GM13977 (cell line): ENCODE measurements at regions not wholly inside any gene's neighbourhood (a gene's known extent, or its start where the extent isn't known, plus 50 kb on each side); places are given as distances from the start of the nearest gene placed in this dataset.

ENCODE experiments used
- DNase-seq: peaks from one replicate; pipeline ENCODE4 v3.0.0; 2012; ENCODE audit warnings: low spot score
- CTCF ChIP-seq: IDR thresholded peaks from 2 replicates; pipeline ENCODE4 v1.5.1; 2012; ENCODE audit warnings: mild to moderate bottlenecking, control low read depth; ENCODE audit not compliant: insufficient read depth; ENCODE audit errors: extremely low read depth, missing control alignments
- in situ Hi-C: fragments of 300-500 bp; cut with MboI; formaldehyde crosslinking; loops from one replicate; pipeline ENCODE4 v1.12.0; 2022; ENCODE audit warnings: low sequenced_read_pairs, low pct_unique_long_range_greater_than_20kb, mixed read lengths, inconsistent platforms; ENCODE audit not compliant: unreplicated experiment

GRCh38 chr4:15354371-15355297 is 73.2 kb upstream of the C1QTNF7 start:
- in situ Hi-C loops, result no loop called here
- DNase-seq, result no peak

GRCh38 chr4:15361529-15361928 is 66.3 kb upstream of the C1QTNF7 start:
- in situ Hi-C loops, result no loop called here
- no peak for DNase-seq
- no peak for TF ChIP-seq CTCF

More at GRCh38 chr4:15354371-15355297, 73.2 kb upstream of the C1QTNF7 start:
- no peak for TF ChIP-seq CTCF

- DNase-seq, result no peak
- in situ Hi-C loops, result no loop called here
Measured at GRCh38 chr4:15362541-15362940, 65.3 kb upstream of the C1QTNF7 start.

GRCh38 chr4:15364183-15364582 is 63.6 kb upstream of the C1QTNF7 start:
- no peak for DNase-seq
- TF ChIP-seq CTCF, result no peak
- in situ Hi-C loops, result no loop called here

More at GRCh38 chr4:15362541-15362940, 65.3 kb upstream of the C1QTNF7 start:
- no peak for TF ChIP-seq CTCF

GRCh38 chr4:15365641-15366040 is 62.2 kb upstream of the C1QTNF7 start:
- DNase-seq, result no peak
- no peak for TF ChIP-seq CTCF
- in situ Hi-C loops, result no loop called here

- TF ChIP-seq CTCF, result no peak
- in situ Hi-C loops, result no loop called here
- DNase-seq, result no peak
Measured at GRCh38 chr4:15366721-15367120, 61.1 kb upstream of the C1QTNF7 start.
